ENCODE measurements at regions not wholly inside any gene's neighbourhood (a gene's known extent, or its start where the extent isn't known, plus 50 kb on each side); places are given as distances from the start of the nearest gene placed in this dataset.
A peak's percentile ranks its signal among the peaks of the same experiment; 100 is the strongest.
"Not testable (repeated sequence)": the region's sequence is repeated elsewhere in the genome, so short reads cannot be mapped to it uniquely, and the experiment has no call there.

GRCh38 chr4:91653067-91653466, 650.7 kb upstream of the GRID2 start:
- no peak for DNase-seq (ENCODE audit: low spot score)
- intact Hi-C loops (cut with DNase I): no loop called here

GRCh38 chr4:91681091-91681490, 622.7 kb upstream of the GRID2 start:
- intact Hi-C loops (cut with DNase I): no loop called here
- no peak for DNase-seq (ENCODE audit: low spot score)

DNA sequence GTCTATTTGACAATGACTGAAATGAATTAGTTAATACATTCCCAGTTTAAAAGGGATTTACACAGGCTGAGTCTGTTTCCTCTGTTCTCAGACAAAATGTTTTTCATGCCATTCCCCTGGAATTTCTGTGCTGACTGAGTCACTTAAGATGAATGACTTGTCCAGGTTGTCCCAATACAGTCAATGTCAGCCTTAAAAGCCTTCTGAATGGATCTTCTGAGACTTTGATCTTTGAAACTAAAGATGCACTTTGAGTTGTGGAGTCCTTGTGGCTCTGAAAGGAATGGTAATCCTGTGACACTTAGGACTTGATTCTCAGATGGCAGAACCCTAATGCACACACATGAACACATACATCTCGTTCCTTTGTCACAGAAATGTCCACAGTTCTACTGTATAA, 622.2 kb upstream of the GRID2 start:
- DNase-seq (ENCODE audit: low spot score): no peak
- intact Hi-C loops (cut with DNase I): no loop called here

DNA sequence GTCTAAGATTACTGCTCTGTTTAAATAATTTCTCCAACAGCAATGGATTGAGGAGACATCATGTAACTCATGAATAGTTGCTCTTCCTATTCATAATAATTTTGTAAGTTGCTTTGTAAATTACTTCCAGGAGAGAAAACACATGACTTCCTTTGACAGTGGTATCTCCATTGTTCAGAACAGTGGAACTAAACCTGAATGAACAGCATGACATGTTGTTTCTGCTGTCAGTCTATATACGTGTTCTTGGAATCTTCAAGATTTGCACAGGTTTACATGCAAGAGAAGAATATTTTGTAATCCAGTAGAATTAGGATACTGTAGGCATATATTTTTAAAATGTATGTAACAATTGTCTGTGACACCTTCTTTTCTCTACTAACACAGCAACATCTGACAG, 618.8 kb upstream of the GRID2 start:
- intact Hi-C loops (cut with DNase I): no loop called here
- DNase-seq (ENCODE audit: low spot score): no peak

DNA sequence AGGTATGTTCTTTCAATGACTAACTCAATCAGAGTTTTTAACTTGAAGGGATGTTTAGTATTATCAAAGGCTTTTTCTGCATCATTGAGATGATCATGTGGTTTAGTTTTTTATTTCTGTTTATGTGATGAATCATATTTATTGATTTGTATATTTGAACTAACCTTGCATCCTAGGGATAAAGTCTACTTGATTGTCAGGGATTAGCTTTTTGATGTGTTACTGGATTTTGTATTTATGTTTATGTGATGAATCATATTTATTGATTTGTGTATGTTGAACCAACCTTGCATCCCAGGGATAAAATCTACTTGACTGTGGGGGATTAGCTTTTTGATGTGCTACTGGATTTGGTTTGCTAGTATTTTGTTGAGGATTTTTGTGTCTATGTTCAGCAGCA, 615.4 kb upstream of the GRID2 start:
- DNase-seq (ENCODE audit: low spot score): no peak
- intact Hi-C loops (cut with DNase I): no loop called here

- DNase-seq (ENCODE audit: low spot score); intact Hi-C loops (cut with DNase I): not testable (repeated sequence)
Observed at GRCh38 chr4:91699691-91700090, 604.1 kb upstream of the GRID2 start.

DNA sequence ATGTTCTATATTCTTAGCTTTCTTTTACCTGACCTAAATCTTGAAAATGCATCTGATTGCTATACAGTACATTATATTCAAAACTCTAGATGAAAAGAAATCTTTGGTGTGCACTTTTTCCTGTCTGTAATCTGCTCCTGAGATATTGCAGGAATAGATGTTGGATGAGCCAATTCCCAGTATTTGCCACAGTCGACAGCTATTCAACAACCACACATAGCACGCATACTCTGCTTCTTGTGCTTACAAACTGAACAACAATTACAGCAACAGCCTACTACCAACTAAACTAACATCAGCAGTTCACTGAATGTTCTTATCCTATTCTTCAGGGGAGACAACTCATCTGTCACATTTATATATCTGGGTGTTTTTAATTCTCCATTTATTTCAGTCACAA, 573.9 kb upstream of the GRID2 start:
- no peak for DNase-seq (ENCODE audit: low spot score)
- intact Hi-C loops (cut with DNase I): no loop called here

DNA sequence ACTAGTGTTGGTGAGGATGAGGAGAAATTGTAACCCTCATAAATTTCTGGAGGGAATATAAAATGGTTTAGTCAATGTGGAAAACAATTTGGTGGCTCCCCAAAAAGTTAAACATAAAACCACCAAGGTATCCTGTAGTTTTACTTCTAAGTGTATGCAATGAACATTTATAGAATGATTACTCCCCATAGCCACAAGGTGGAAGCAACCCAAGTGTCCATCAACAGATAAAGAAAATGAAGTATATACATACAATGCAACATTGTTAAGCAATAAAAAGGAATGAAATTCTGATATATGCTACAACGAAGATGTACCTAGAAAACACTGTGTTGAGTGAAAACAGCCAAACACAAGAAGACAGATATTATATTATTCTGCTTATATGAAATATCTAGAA, 569.1 kb upstream of the GRID2 start:
- DNase-seq (ENCODE audit: low spot score): no peak
- intact Hi-C loops (cut with DNase I): no loop called here

DNA sequence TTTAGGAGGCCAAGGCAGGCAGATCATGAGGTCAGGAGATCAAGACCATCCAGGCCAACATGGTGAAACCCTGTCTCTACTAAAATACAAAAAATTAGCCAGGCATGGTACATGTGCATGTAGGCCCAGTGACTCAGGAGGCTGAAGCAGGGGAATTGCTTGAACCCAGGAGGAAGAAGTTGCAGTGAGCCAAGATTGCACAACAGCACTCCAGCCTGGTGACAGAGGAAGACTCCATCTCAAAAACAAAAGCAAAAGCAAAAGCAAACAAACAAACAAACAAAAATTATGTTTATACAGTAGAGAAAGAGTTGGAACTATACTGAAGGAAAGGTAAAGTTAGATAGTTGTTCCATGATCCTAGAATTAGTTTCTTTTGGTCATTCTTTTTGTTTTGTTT, 564.9 kb upstream of the GRID2 start:
- DNase-seq (ENCODE audit: low spot score); intact Hi-C loops (cut with DNase I): not testable (repeated sequence)

DNA sequence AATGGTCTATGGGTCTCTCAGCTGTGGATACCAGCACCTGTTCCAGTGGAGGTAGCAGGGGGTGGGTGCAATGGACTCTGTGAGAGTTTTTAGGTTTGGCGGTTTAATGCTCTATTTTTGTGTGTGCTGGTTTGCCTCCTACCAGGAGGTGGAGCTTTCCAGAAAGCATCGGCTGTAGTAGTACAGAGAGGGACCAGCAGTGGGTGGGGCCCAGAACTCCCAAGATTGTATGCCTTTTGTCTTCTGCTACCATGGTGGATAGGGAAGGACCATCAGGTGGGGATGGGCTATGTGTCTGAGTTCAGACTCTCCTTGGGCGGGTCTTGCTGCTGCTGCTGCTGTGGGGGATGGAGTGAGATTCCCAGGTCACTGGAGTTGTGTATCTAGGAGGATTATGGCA, 557.2 kb upstream of the GRID2 start:
- intact Hi-C loops (cut with DNase I): no loop called here
- DNase-seq (ENCODE audit: low spot score): no peak

DNA sequence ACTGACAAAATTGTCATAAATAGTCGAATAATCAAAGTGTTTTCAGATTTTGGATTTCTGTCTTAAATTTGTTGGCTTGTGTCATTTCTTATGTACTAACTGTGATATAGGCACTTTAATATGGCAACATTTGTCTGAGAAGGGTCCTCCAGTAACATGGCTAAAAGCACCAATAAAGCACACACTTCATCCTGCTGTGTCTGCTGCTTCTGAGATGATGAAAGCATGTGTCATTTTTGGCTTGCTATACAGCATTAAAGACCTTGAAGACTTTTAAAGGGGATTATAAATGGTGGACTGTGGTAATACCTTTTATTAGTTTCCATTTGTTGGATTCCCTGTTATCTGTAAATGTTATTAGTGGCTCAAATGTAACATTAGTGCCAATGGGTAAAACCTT, 551.8 kb upstream of the GRID2 start:
- DNase-seq (ENCODE audit: low spot score): no peak
- intact Hi-C loops (cut with DNase I): no loop called here

- DNase-seq (ENCODE audit: low spot score): no peak
- intact Hi-C loops (cut with DNase I): no loop called here
Observed at GRCh38 chr4:91754716-91755115, 549.0 kb upstream of the GRID2 start.

GRCh38 chr4:91758487-91758886, 545.3 kb upstream of the GRID2 start:
- intact Hi-C loops (cut with DNase I): no loop called here
- DNase-seq (ENCODE audit: low spot score): no peak

- intact Hi-C loops (cut with DNase I): loop anchor here in 1 of 2 donors (1.0 kb wide), 1 partner anchor 32 kb away; no protein-coding TSS in a partner anchor
- DNase-seq (ENCODE audit: low spot score): no peak
Observed at GRCh38 chr4:91764085-91764484, 539.7 kb upstream of the GRID2 start.

DNA sequence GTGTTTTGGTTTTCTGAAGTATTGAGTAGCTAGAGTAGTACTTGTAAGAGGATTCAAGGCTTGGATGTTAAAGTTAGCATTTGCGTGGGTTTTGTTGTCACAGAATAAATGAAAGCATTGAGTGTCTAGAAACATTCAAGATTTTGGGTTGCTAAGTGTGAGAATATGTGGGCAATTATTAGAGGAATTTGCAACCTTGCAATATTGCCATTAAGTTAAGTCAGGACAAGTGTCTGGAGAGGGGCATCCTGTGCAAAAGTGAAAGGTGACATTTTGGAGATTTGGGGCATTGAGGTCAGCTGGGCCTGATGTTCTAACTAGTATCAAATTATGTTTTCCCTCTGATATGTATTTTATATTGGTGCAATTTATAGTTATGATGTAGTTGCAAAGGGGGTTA, 533.9 kb upstream of the GRID2 start:
- intact Hi-C loops (cut with DNase I): loop anchor here in 1 of 2 donors (5.0 kb wide), 1 partner anchor 297 kb away; no protein-coding TSS in a partner anchor
- DNase-seq (ENCODE audit: low spot score): no peak

GRCh38 chr4:91791631-91792030, 512.1 kb upstream of the GRID2 start:
- peak; percentile 26 for DNase-seq (ENCODE audit: low spot score)
- intact Hi-C loops (cut with DNase I): not testable (repeated sequence)

DNA sequence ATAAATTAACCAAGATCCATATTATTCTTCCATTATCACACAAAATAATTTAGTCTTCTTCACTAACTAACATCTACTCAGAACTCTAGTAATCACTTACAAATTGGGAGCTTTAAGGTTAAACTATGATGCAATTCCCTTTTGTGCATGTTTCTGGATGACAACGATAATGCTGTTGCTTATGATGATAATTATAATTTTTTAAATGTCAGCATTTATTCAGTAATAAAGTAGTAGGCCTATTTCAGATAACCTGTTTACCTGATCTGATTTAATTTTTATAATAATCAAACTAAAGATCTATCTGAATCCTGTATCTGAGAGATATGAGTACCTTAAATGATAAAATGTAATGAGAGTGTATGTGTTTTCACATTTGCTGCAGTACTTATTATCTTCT, 507.8 kb upstream of the GRID2 start:
- DNase-seq (ENCODE audit: low spot score): no peak
- intact Hi-C loops (cut with DNase I): no loop called here

- intact Hi-C loops (cut with DNase I): no loop called here
- DNase-seq (ENCODE audit: low spot score): no peak
Observed at GRCh38 chr4:91812319-91812718, 491.4 kb upstream of the GRID2 start.

GRCh38 chr4:91824773-91825172, 479.0 kb upstream of the GRID2 start:
- DNase-seq (ENCODE audit: low spot score): no peak
- intact Hi-C loops (cut with DNase I): no loop called here

GRCh38 chr4:91826186-91826585, 477.6 kb upstream of the GRID2 start:
- intact Hi-C loops (cut with DNase I): no loop called here

DNA sequence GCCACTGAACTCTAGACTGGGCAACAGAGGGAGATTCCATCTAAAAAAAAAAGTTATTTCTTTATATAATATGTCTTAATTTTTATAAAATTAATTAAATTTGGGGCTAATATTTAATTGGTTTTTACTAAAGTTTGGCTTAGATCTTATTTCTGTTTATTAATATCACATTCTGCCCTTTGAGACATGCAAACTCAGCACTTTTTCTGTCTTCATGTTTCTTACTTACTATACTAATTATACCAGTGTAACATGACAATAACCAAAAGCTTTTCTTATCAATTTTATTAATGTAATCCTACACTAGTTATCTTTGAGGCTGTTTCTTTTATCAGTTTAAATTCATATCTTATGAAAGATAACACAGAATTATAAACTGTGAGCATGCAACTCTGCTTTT, 475.9 kb upstream of the GRID2 start:
- no peak for DNase-seq (ENCODE audit: low spot score)
- intact Hi-C loops (cut with DNase I): no loop called here

More at GRCh38 chr4:91826186-91826585, 477.6 kb upstream of the GRID2 start:
- DNase-seq (ENCODE audit: low spot score): no peak

DNA sequence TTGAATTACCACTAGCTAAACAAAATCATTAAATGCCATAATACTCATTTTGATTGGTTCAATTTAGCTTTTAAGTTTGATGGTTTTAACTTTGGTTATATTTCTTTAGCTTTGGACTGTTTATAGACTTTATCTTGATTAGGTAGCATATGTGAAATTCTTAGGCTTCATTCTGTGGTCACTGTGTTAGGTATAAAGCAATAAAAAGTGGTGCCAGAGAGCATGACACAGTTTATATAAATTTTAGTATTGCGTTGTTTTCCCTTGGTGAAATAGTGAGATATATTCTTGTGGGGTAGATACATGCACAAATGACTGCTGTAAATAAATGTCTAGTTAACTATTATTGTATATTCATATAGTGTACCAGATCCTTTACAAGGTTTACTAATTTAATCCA, 474.2 kb upstream of the GRID2 start:
- intact Hi-C loops (cut with DNase I): no loop called here
- DNase-seq (ENCODE audit: low spot score): no peak

Data from posterior vena cava (tissue), 2 donors.